B cell (primary cell): ENCODE measurements at regions not wholly inside any gene's neighbourhood (a gene's known extent, or its start where the extent isn't known, plus 50 kb on each side); places are given as distances from the start of the nearest gene placed in this dataset.

Experiments used
- ATAC-seq: fragments of 200-7000 bp; cut with Tn5 transposase; one replicate; pipeline ENCODE4 v1.10.0; 2021; ENCODE audit warnings: low read depth, mild to moderate bottlenecking, moderate number of reproducible peaks, moderate library complexity
- CTCF ChIA-PET: fragments of 350-600 bp; sonication (Branson Sonifier 250); formaldehyde crosslinking; loops from one replicate; lab custom pipeline; 2021; ENCODE audit warnings: antibody characterized with exemption, inconsistent platforms; lab: Charles Lee
- POLR2A ChIA-PET: fragments of 350-600 bp; sonication (Branson Sonifier 250); formaldehyde crosslinking; loops from one replicate; lab custom pipeline; 2021; ENCODE audit warnings: antibody characterized with exemption; lab: Charles Lee
- DNase-seq: peaks from one replicate; pipeline ENCODE4 v3.0.0; 2013
- H2AFZ ChIP-seq: 2 replicates; pipeline ENCODE4 v1.6.1; 2012; ENCODE audit warnings: mild to moderate bottlenecking, low read depth, low read length; ENCODE audit not compliant: insufficient read depth, poor library complexity, severe bottlenecking
- H3K27ac ChIP-seq, 2 donors: 1 replicate in 1 of 2; 2 replicates in 1 of 2; pipeline ENCODE4 v1.5.1; 2012 to 2013; ENCODE audit warnings: low read length in 2 of 2, mild to moderate bottlenecking in 2 of 2, moderate library complexity in 1 of 2
- H3K27me3 ChIP-seq, 4 experiments: fragments of 200-600 bp in 1 of 4; sonication (generic) in 1 of 4; replicated peaks in 1 of 4; 1 replicate in 2 of 4; 2 replicates in 2 of 4; pipeline versions ENCODE4 v1.6.1 to v1.7.0; 2013 to 2016; ENCODE audit warnings: low read length in 3 of 4, mild to moderate bottlenecking in 2 of 4, mixed read lengths in 1 of 4, moderate library complexity in 1 of 4; ENCODE audit not compliant: insufficient read depth in 4 of 4, control insufficient read depth in 3 of 4; ENCODE audit errors: control extremely low read depth in 1 of 4
- H3K36me3 ChIP-seq, 2 experiments: replicated peaks in 1 of 2; 1 replicate in 1 of 2; 2 replicates in 1 of 2; pipeline versions ENCODE4 v1.6.1 to v1.7.1; 2013; ENCODE audit warnings: low read length in 1 of 2; ENCODE audit not compliant: insufficient read depth in 2 of 2, control insufficient read depth in 1 of 2; ENCODE audit errors: control extremely low read depth in 1 of 2, extremely low read depth in 1 of 2
- H3K4me1 ChIP-seq, 2 donors: fragments of 200-600 bp in 1 of 2; sonication (generic) in 1 of 2; 1 replicate in 1 of 2; 2 replicates in 1 of 2; pipeline versions ENCODE4 v1.5.1 to v1.6.1; 2013 to 2017; ENCODE audit warnings: low read length in 2 of 2; ENCODE audit not compliant: control insufficient read depth in 2 of 2, insufficient read depth in 2 of 2
- H3K4me2 ChIP-seq: replicated peaks from 2 replicates; pipeline ENCODE3; 2012; ENCODE audit warnings: mild to moderate bottlenecking, low read depth, low read length; ENCODE audit not compliant: poor library complexity, severe bottlenecking
- H3K4me3 ChIP-seq, 5 experiments: fragments of 200-600 bp in 1 of 5; sonication (generic) in 1 of 5; 1 replicate in 3 of 5; 2 replicates in 2 of 5; pipeline versions ENCODE4 v1.5.1 to v1.7.0; 2011 to 2016; ENCODE audit warnings: low read length in 4 of 5, mild to moderate bottlenecking in 4 of 5, low read depth in 2 of 5, control low read depth in 1 of 5, moderate library complexity in 1 of 5; ENCODE audit not compliant: insufficient read depth in 1 of 5; ENCODE audit errors: control extremely low read depth in 1 of 5, extremely low read depth in 1 of 5
- H3K79me2 ChIP-seq: fragments of 200-600 bp; sonication (generic); one replicate; pipeline ENCODE4 v1.6.0; 2016; ENCODE audit warnings: low read length; ENCODE audit not compliant: control insufficient read depth, insufficient read depth
- H3K9ac ChIP-seq: fragments of 200-600 bp; sonication (generic); 2 replicates; pipeline ENCODE4 v1.6.1; 2017; ENCODE audit warnings: mild to moderate bottlenecking, low read length, moderate library complexity
- H3K9me3 ChIP-seq, 3 donors: one replicate each; pipeline versions ENCODE4 v1.6.1 to v1.7.1; 2013; ENCODE audit warnings: low read length in 2 of 3; ENCODE audit not compliant: control insufficient read depth in 2 of 3, insufficient read depth in 1 of 3; ENCODE audit errors: control extremely low read depth in 1 of 3
- H4K20me1 ChIP-seq: 2 replicates; pipeline ENCODE4 v1.6.0; 2012; ENCODE audit warnings: mild to moderate bottlenecking, low read length; ENCODE audit not compliant: insufficient read depth, control insufficient read depth, poor library complexity, severe bottlenecking
- H3K27ac Mint-ChIP-seq: one replicate; pipeline ENCODE4 v1.8.0; 2021; ENCODE audit warnings: mixed read lengths
- H3K27me3 Mint-ChIP-seq: one replicate; pipeline ENCODE4 v1.8.0; 2021; ENCODE audit warnings: mixed read lengths
- H3K4me1 Mint-ChIP-seq: one replicate; pipeline ENCODE4 v1.8.0; 2021; ENCODE audit warnings: mixed read lengths
- H3K4me3 Mint-ChIP-seq: one replicate; pipeline ENCODE4 v1.8.0; 2021; ENCODE audit warnings: mixed read lengths
- H3K9me3 Mint-ChIP-seq: one replicate; pipeline ENCODE4 v1.8.0; 2022; ENCODE audit warnings: mixed read lengths; ENCODE audit not compliant: insufficient read depth
- CTCF ChIP-seq: fragments of 200-600 bp; IDR thresholded peaks from one replicate; pipeline ENCODE4 v1.8.0; 2022; ENCODE audit warnings: antibody characterized with exemption, mild to moderate bottlenecking
- EZH2 ChIP-seq: IDR thresholded peaks from 2 replicates; pipeline ENCODE4 v1.6.1; 2012; ENCODE audit warnings: borderline replicate concordance, low read depth, mild to moderate bottlenecking, moderate library complexity, low read length; ENCODE audit not compliant: insufficient read depth, poor library complexity, severe bottlenecking
- whole genome bisulfite sequencing: methylation state at CpG from one replicate; pipeline ENCODE4 v1.1.5; 2013; ENCODE audit warnings: missing lambda C conversion rate; ENCODE audit not compliant: insufficient coverage; 5-methylcytosine and 5-hydroxymethylcytosine counted together
- intact Hi-C: fragments of 100-400 bp; cut with micrococcal nuclease; formaldehyde crosslinking; loops from one replicate; pipeline ENCODE4 v1.10.0; 2022

GRCh38 chr11:79694368-79694767, 253.5 kb upstream of the TENM4 start:
- Histone ChIP-seq H3K9ac (no peak overlapping the region), H3K79me2 (no peaks in the 10 kb centered on the region), H3K27me3 (no peaks in the 10 kb centered on the region), H2AFZ (no peak overlapping the region), H3K36me3 (no peaks in the 10 kb centered on the region), H4K20me1 (no peaks in the 10 kb centered on the region), H3K9me3 (no peaks in the 10 kb centered on the region), H3K4me2 (no peak overlapping the region), H3K4me1 (no peaks in the 10 kb centered on the region), H3K27ac (no peak overlapping the region), H3K4me3 (no peak overlapping the region)
- Mint-ChIP-seq H3K4me3 (no peak overlapping the region), H3K4me1 (no peaks in the 10 kb centered on the region), H3K27me3 (no peaks in the 10 kb centered on the region), H3K27ac (no peak overlapping the region), H3K9me3 (no peaks in the 10 kb centered on the region)
- CTCF ChIA-PET: no interaction called here
- TF ChIP-seq EZH2 (no peak), CTCF (no peak)
- DNase-seq (no peak), ATAC-seq (no peak)
- intact Hi-C loops: no loop called here
- POLR2A ChIA-PET: no interaction called here
- WGBS: no CpG with 5 or more reads among the region's 1 CpG

GRCh38 chr11:79691445-79691844, 250.6 kb upstream of the TENM4 start:
- no peak for DNase-seq
- Histone ChIP-seq H3K9me3 (no peaks in the 10 kb centered on the region), H3K9ac (no peak overlapping the region), H3K4me1 (no peaks in the 10 kb centered on the region), H3K4me2 (no peak overlapping the region), H2AFZ (no peak overlapping the region), H3K4me3 (no peak overlapping the region), H4K20me1 (no peaks in the 10 kb centered on the region), H3K27me3 (no peaks in the 10 kb centered on the region), H3K36me3 (no peaks in the 10 kb centered on the region), H3K27ac (no peak overlapping the region), H3K79me2 (no peaks in the 10 kb centered on the region)
- Mint-ChIP-seq H3K4me3 (no peak overlapping the region), H3K27me3 (peaks cover 3% of the 10 kb centered on the region), H3K9me3 (no peaks in the 10 kb centered on the region), H3K27ac (no peak overlapping the region), H3K4me1 (no peaks in the 10 kb centered on the region)
- intact Hi-C loops: no loop called here
- WGBS: 87% methylated on average over 2 of the region's 2 CpGs
- no peak for TF ChIP-seq CTCF
- no peak for TF ChIP-seq EZH2
- no peak for ATAC-seq
- ChIA-PET POLR2A (no interaction called here), CTCF (no interaction called here)
